OCI-LY1 (cell line): ENCODE measurements at regions not wholly inside any gene's neighbourhood (a gene's known extent, or its start where the extent isn't known, plus 50 kb on each side); places are given as distances from the start of the nearest gene placed in this dataset.
"Not testable (repeated sequence)": the region's sequence is repeated elsewhere in the genome, so short reads cannot be mapped to it uniquely, and the experiment has no call there.

Source experiments
- H2AFZ ChIP-seq: fragments of 200-600 bp; sonication (generic), shearing (Covaris generic); 2 replicates; pipeline ENCODE4 v1.6.0; 2014; ENCODE audit warnings: antibody characterized with exemption, mild to moderate bottlenecking, low read length
- H3F3A ChIP-seq: fragments of 200-600 bp; sonication (generic), shearing (Covaris generic); 2 replicates; pipeline ENCODE4 v1.6.0; 2014; ENCODE audit warnings: mild to moderate bottlenecking, antibody characterized with exemption, low read length, moderate library complexity; ENCODE audit not compliant: insufficient read depth
- H3K27ac ChIP-seq: fragments of 200-600 bp; sonication (generic); 2 replicates; pipeline ENCODE4 v1.5.1; 2014; ENCODE audit warnings: low read length, mixed run types, mild to moderate bottlenecking, low read depth; ENCODE audit not compliant: poor library complexity, severe bottlenecking
- H3K27me3 ChIP-seq: fragments of 200-600 bp; sonication (generic); 2 replicates; pipeline ENCODE4 v1.6.0; 2014; ENCODE audit warnings: antibody characterized with exemption, mild to moderate bottlenecking, low read length, moderate library complexity; ENCODE audit not compliant: insufficient read depth
- H3K36me3 ChIP-seq: fragments of 200-600 bp; sonication (generic); 2 replicates; pipeline ENCODE4 v1.6.1; 2014; ENCODE audit warnings: mild to moderate bottlenecking, antibody characterized with exemption, low read length, moderate library complexity, mixed read lengths; ENCODE audit not compliant: insufficient read depth
- H3K4me1 ChIP-seq: fragments of 200-600 bp; sonication (generic); 2 replicates; pipeline ENCODE4 v1.5.1; 2014; ENCODE audit warnings: mild to moderate bottlenecking, low read length, moderate library complexity; ENCODE audit not compliant: insufficient read depth, severe bottlenecking
- H3K4me2 ChIP-seq: fragments of 200-600 bp; sonication (generic), shearing (Covaris generic); 2 replicates; pipeline ENCODE4 v1.6.1; 2014; ENCODE audit warnings: low read length
- H3K4me3 ChIP-seq: fragments of 200-600 bp; sonication (generic); 2 replicates; pipeline ENCODE4 v1.5.1; 2014; ENCODE audit warnings: low read length, low read depth, mild to moderate bottlenecking, mixed read lengths; ENCODE audit not compliant: poor library complexity, severe bottlenecking
- H3K79me2 ChIP-seq: fragments of 200-600 bp; shearing (Covaris generic); 2 replicates; pipeline ENCODE4 v1.6.1; 2016; ENCODE audit warnings: mixed run types, low read length, mixed read lengths; ENCODE audit not compliant: insufficient read depth
- H3K9ac ChIP-seq: fragments of 200-600 bp; sonication (generic), shearing (Covaris generic); 2 replicates; pipeline ENCODE4 v1.6.1; 2014; ENCODE audit warnings: mild to moderate bottlenecking, low read length, mixed read lengths
- H3K9me2 ChIP-seq: fragments of 200-600 bp; sonication (generic), shearing (Covaris generic); 2 replicates; pipeline ENCODE4 v1.6.1; 2014; ENCODE audit warnings: low read depth, mild to moderate bottlenecking, low read length, mixed read lengths
- H3K9me3 ChIP-seq: fragments of 200-600 bp; shearing (Covaris generic); 2 replicates; pipeline ENCODE4 v1.6.1; 2014; ENCODE audit warnings: low read length, mixed read lengths
- H4K20me1 ChIP-seq: fragments of 200-600 bp; sonication (generic), shearing (Covaris generic); 2 replicates; pipeline ENCODE4 v1.6.0; 2016; ENCODE audit warnings: mild to moderate bottlenecking, low read length; ENCODE audit not compliant: insufficient read depth
- CTCF ChIP-seq: fragments of 200-600 bp; sonication (generic), shearing (Covaris generic); IDR thresholded peaks from 2 replicates; pipeline ENCODE4 v1.5.1; 2017; ENCODE audit warnings: mild to moderate bottlenecking, antibody characterized with exemption, low read length, moderate library complexity, mixed read lengths
- EZH2 ChIP-seq: fragments of 200-600 bp; sonication (generic), shearing (Covaris generic); IDR thresholded peaks from 2 replicates; pipeline ENCODE4 v1.8.0; 2017; ENCODE audit warnings: borderline replicate concordance, mixed run types, mild to moderate bottlenecking, antibody characterized with exemption, low read length, moderate library complexity, mixed read lengths

GRCh38 chr3:147318900-147319299 lies 87.4 kb downstream of the ZIC4 start:
- H2AFZ ChIP-seq = no peak overlapping the region
- H3K9me2 ChIP-seq = no peaks in the 10 kb centered on the region
- no peak overlapping the region for H3K9ac ChIP-seq
- no peak overlapping the region for H3K27ac ChIP-seq
- TF ChIP-seq EZH2 (no peak), CTCF (no peak)
- no peak overlapping the region for H3K4me3 ChIP-seq
- no peaks in the 10 kb centered on the region for H3K27me3 ChIP-seq
- H3K4me1 ChIP-seq = no peaks in the 10 kb centered on the region
- no peaks in the 10 kb centered on the region for H3K9me3 ChIP-seq
- no peak overlapping the region for H3K4me2 ChIP-seq
- no peaks in the 10 kb centered on the region for H3K79me2 ChIP-seq
- H4K20me1 ChIP-seq = no peaks in the 10 kb centered on the region
- no peaks in the 10 kb centered on the region for H3K36me3 ChIP-seq
- no peaks in the 10 kb centered on the region for H3F3A ChIP-seq

DNA sequence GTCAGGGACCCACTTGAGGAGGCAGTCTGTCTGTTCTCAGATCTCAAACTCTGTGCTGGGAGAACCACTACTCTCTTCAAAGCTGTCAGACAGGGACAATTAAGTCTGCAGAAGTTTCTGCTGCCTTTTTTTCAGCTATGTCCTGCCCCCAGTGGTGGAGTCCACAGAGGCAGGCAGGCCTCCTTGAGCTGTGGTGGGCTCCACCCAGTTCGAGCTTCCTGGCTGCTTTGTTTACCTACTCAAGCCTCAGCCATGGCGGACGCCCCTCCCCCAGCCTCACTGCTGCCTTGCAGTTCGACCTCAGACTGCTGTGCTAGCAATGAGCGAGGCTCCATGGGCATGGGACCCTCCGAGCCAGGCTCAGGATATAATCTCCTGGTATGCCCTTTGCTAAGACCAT lies 89.3 kb downstream of the ZIC4 start:
- H3K36me3 ChIP-seq, H2AFZ ChIP-seq, H3F3A ChIP-seq, H3K9me2 ChIP-seq, H3K4me1 ChIP-seq, H3K9ac ChIP-seq, H3K79me2 ChIP-seq, H4K20me1 ChIP-seq, H3K27me3 ChIP-seq, H3K27ac ChIP-seq, H3K9me3 ChIP-seq: not testable (repeated sequence)
- 0 out of 2 replicates have a peak overlapping the region, but pooled peaks have one; percentile 19 for H3K4me2 ChIP-seq
- peak overlapping the region; percentile 18 for H3K4me3 ChIP-seq

GRCh38 chr3:147313513-147313912 lies 92.8 kb downstream of the ZIC4 start:
- Histone ChIP-seq H3K79me2 (no peaks in the 10 kb centered on the region), H3K4me1 (no peaks in the 10 kb centered on the region), H3K27me3 (no peaks in the 10 kb centered on the region), H3K27ac (no peak overlapping the region), H3K4me2 (no peak overlapping the region), H3F3A (no peaks in the 10 kb centered on the region), H4K20me1 (no peaks in the 10 kb centered on the region), H3K9me2 (no peaks in the 10 kb centered on the region), H3K9me3 (no peaks in the 10 kb centered on the region), H3K36me3 (no peaks in the 10 kb centered on the region), H3K9ac (no peak overlapping the region), H3K4me3 (no peak overlapping the region), H2AFZ (no peak overlapping the region)
- TF ChIP-seq CTCF (no peak), EZH2 (no peak)

- Histone ChIP-seq H3K27me3 (no peaks in the 10 kb centered on the region), H3K9ac (no peak overlapping the region), H2AFZ (no peak overlapping the region), H3K79me2 (no peaks in the 10 kb centered on the region), H3K4me3 (no peak overlapping the region), H3F3A (no peaks in the 10 kb centered on the region), H4K20me1 (no peaks in the 10 kb centered on the region), H3K27ac (no peak overlapping the region), H3K9me2 (no peaks in the 10 kb centered on the region), H3K4me2 (no peak overlapping the region), H3K9me3 (no peaks in the 10 kb centered on the region), H3K4me1 (no peaks in the 10 kb centered on the region), H3K36me3 (no peaks in the 10 kb centered on the region)
- TF ChIP-seq EZH2 (no peak), CTCF (no peak)
Observed at GRCh38 chr3:147312786-147313280, 93.5 kb downstream of the ZIC4 start.
